GM13976 (cell line): ENCODE measurements at regions not wholly inside any gene's neighbourhood (a gene's known extent, or its start where the extent isn't known, plus 50 kb on each side); places are given as distances from the start of the nearest gene placed in this dataset.
"Not testable (repeated sequence)": the region's sequence is repeated elsewhere in the genome, so short reads cannot be mapped to it uniquely, and the experiment has no call there.

Experiments
- DNase-seq: peaks from one replicate; pipeline ENCODE4 v3.0.0; 2012; ENCODE audit warnings: low spot score
- in situ Hi-C: fragments of 300-500 bp; cut with MboI; formaldehyde crosslinking; loops from one replicate; pipeline ENCODE4 v1.12.0; 2022; ENCODE audit warnings: low sequenced_read_pairs, mixed read lengths, inconsistent platforms; ENCODE audit not compliant: unreplicated experiment
- TF ChIP-seq, protein P1 (sequence below): IDR thresholded peaks from 2 replicates; pipeline ENCODE4 v1.5.1; 2012; ENCODE audit warnings: borderline replicate concordance, mild to moderate bottlenecking; ENCODE audit not compliant: insufficient read depth; ENCODE audit errors: extremely low read depth, missing control alignments, control extremely low read depth

DNA sequence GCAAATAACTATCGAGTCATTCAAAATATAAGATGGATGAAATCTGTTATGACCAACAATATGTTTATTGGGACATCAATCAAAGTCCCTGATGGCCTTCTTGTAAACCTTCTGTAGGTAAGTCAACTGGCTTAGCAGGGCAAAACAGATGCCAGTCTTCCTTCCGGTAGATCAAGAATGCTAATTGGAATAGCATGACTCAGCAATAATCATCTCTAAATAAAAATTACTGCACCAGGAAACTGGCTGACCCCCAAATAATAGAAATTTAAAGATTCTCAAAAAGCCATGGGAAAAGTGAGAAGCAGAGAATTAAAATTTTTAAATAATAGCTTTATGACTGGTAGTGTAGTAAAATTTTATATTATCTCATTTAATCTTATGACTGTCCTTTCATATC is 1005.4 kb downstream of the OLFM4 start:
- DNase-seq = no peak
- TF ChIP-seq, protein P1, sequence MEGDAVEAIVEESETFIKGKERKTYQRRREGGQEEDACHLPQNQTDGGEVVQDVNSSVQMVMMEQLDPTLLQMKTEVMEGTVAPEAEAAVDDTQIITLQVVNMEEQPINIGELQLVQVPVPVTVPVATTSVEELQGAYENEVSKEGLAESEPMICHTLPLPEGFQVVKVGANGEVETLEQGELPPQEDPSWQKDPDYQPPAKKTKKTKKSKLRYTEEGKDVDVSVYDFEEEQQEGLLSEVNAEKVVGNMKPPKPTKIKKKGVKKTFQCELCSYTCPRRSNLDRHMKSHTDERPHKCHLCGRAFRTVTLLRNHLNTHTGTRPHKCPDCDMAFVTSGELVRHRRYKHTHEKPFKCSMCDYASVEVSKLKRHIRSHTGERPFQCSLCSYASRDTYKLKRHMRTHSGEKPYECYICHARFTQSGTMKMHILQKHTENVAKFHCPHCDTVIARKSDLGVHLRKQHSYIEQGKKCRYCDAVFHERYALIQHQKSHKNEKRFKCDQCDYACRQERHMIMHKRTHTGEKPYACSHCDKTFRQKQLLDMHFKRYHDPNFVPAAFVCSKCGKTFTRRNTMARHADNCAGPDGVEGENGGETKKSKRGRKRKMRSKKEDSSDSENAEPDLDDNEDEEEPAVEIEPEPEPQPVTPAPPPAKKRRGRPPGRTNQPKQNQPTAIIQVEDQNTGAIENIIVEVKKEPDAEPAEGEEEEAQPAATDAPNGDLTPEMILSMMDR = no peak
- in situ Hi-C loops = no loop called here

DNA sequence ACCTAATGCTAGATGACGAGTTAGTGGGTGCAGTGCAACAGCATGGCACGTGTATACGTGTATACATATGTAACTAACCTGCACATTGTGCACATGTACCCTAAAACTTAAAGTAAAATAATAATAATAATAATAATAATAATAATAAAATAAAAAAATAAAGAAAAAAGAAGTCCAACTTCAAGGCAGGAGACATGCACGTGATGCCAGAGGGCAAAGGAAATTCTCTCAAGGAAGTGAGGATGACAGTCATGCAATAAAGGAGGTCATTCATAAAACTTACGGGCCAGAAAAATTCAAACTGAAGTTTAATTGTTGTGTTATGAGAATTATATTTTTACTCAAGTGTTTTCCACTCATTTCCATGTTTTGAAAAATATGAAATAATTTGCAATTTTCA is 1028.8 kb downstream of the OLFM4 start:
- DNase-seq, in situ Hi-C loops: not testable (repeated sequence)

DNA sequence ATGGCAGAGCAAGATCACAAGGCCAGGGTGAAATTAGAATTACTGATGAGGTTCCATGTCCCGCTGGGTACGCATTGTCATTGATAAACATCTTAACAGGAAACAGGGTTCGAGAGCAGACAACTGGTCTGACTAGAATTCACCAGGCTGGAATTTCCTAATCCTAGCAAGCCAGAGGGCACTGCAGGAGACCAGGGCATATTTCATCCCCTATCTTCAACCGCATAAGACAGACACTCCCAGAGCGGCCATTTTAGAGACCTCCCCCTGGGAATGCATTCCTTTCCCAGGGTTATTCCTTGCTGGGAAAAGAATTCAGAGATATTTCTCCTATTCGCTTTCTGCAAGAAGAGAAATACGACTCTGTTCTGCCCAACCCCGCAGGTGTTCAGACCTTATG is 1041.3 kb downstream of the OLFM4 start:
- in situ Hi-C loops, DNase-seq: not testable (repeated sequence)

DNA sequence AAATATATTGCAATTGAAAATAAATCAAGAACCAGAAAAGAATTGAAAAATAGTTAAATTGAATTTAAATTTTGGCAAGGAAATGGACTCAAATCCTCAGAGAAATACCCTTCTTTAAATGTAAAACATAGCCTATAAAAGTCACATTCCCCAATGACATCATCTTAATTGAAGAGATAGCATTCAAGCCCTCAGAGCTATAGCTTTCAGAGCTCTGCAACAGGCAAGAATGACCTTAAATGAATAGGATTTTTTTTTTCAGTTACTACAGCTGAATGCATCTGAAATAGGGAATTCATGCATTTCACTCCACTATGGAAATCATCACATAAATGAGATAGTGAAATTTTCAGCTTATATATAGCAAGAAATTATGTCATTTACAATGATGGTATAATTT is 1049.0 kb downstream of the OLFM4 start:
- TF ChIP-seq, protein P1 = no peak
- in situ Hi-C loops = no loop called here
- DNase-seq = no peak

DNA sequence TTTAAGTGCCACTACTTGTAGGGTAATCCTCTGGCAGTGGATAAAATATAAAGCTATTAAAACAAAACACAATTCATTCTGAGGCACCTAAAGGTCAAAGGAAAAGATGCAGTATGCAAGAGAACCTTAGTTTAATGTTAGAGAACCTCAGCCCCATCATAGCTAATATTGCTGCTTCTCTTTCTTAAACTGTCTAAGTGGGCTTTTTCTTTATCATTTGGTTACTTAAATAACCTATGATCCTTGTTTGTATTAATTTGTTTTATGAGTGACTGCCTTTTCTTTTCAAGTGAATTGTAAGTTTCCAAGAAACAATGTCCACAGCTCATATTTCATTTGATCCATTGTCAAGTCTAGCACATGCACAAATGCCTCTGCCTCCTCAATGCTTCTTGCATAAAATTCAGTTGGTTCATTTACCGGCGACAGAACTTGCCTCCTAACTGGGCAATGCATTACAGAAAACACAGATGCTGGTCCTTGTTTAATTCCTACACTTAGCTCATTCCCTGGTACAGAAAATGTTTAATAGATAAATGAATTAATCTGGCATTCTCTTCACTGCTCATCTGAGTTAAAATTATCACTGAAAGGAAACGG is 1049.8 kb downstream of the OLFM4 start:
- no peak for DNase-seq
- in situ Hi-C loops = no loop called here
- TF ChIP-seq, protein P1 = no peak

DNA sequence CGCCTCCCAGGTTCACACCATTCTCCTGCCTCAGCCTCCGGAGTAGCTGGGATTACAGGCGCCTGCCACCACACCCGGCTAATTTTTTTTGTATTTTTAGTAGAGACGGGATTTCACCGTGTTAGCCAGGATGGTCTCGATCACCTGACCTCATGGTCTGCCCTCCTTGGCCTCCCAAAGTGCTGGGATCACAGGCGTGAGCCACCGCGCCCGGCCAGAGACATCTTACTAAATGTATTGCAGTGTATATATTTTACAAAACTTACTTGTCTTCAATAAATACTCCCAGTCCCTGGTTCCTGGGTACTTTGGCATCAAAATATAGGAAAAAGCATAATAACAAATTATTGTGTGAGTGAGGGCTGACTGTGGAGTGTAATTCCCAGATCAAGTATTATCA is 1053.7 kb downstream of the OLFM4 start:
- DNase-seq, in situ Hi-C loops: not testable (repeated sequence)

DNA sequence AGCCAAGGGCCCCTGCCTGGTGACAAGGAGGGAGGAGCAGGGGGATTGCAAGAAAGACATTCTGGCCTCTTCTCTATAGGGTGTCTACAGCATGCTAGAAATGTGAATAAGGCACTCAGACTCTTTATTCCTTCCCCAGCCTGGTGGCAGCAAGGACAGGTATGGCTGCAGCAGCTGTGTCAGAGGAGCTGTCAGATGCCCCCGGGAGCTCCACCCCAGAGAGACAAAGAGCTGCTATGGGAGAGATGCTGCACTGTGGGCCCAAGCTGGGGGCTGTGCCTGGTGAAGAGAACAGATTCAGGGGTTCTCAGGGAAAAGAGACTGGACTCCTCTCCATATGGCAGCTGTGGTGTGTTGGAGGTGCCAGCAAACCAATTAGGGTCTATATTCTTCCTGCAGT is 1063.3 kb downstream of the OLFM4 start:
- TF ChIP-seq, protein P1 = no peak
- DNase-seq = no peak
- in situ Hi-C loops = no loop called here

DNA sequence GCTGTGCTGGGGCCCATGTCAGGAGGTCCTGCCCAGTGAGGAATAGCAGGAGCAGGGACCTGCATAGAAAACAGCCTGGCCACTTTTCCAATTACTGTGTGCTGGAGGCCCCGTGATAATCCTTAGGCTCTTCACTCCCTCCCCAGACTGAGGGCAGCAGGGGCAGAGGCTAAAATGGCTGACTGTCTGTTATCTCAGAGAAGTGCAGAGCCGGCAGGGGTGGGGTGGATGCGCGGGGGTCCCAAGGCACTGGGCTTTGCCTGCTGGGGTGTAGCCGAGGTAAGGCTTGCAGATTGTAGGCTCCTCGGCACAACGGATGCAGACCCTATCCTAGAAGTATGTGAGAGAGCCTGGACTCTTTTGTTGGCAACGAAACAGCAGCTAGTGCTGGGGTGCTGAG is 1064.1 kb downstream of the OLFM4 start:
- TF ChIP-seq, protein P1 = no peak
- DNase-seq = no peak
- in situ Hi-C loops = no loop called here
